ENCODE measurements at regions not wholly inside any gene's neighbourhood (a gene's known extent, or its start where the extent isn't known, plus 50 kb on each side); places are given as distances from the start of the nearest gene placed in this dataset.

DNA sequence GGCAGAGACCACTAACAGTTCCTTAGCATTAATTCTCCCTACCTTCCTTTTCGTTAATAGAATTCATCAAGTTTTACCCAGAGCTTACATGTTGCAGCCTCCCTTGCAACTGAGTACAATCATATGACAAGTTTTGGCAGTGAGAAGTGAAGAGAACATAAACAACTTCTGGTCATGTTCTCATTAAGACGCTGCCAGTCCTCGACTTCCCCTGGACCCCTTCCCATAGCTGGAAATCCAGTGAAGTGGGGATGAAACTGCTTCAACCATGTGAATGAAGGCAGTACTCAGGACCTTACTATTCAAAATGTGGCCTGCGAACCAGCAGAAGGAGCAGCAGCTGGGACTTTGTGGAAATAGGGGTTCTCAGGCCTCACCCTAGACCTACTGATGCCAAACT, 133.9 kb downstream of the SPTSSA start:
- no peak overlapping the region for H2AK5ac ChIP-seq (ENCODE audit: low read length, severe bottlenecking)
- no peak overlapping the region for H3K9ac ChIP-seq (ENCODE audit: low read length)
- H2BK12ac ChIP-seq (ENCODE audit: low read length in 2 of 2) = no peak overlapping the region
- no peak overlapping the region for H3K27ac ChIP-seq (ENCODE audit: low read length, poor library complexity, severe bottlenecking)
- H2BK120ac ChIP-seq (ENCODE audit: low read depth, low read length) = no peak overlapping the region
- H2BK5ac ChIP-seq (ENCODE audit: low read depth, low read length, poor library complexity, severe bottlenecking) = no peak overlapping the region
- H3K4ac ChIP-seq (ENCODE audit: low read depth in 1 of 2, low read length in 2 of 2) = no peak overlapping the region
- H3K4me2 ChIP-seq (ENCODE audit: low read length, poor library complexity, severe bottlenecking) = no peak overlapping the region
- H4K8ac ChIP-seq (ENCODE audit: low read length) = no peak overlapping the region
- no peak overlapping the region for H3K14ac ChIP-seq (ENCODE audit: low read length in 2 of 2)
- H2BK15ac ChIP-seq (ENCODE audit: low read depth, poor library complexity, severe bottlenecking) = no peak overlapping the region
- no peak for DNase-seq
- H3K4me3 ChIP-seq (ENCODE audit: insufficient read depth in 1 of 2, low read depth in 1 of 2, low read length in 2 of 2) = no peak overlapping the region
- H3K36me3 ChIP-seq (ENCODE audit: control insufficient read depth in 1 of 2, insufficient read depth in 2 of 2, low read depth in 1 of 2, low read length in 2 of 2) = no peaks in the 10 kb centered on the region
- WGBS = 83% methylated on average over 4 of the region's 4 CpGs
- H3K9me3 ChIP-seq (ENCODE audit: control insufficient read depth, low read length) = no peaks in the 10 kb centered on the region
- no peak overlapping the region for H3K18ac ChIP-seq (ENCODE audit: low read depth in 1 of 2, low read length in 2 of 2)
- no peaks in the 10 kb centered on the region for H3K79me1 ChIP-seq (replicated peaks; ENCODE audit: low read length, poor library complexity, severe bottlenecking)
- H3K23ac ChIP-seq (ENCODE audit: low read length in 2 of 2) = no peak overlapping the region
- no peak overlapping the region for H4K91ac ChIP-seq (ENCODE audit: low read length)
- H3K27me3 ChIP-seq (ENCODE audit: control insufficient read depth in 1 of 2, insufficient read depth in 1 of 2, low read length in 2 of 2) = peaks cover 0 to 4% of the 10 kb centered on the region in 2 experiments
- H2AFZ ChIP-seq (ENCODE audit: low read depth, low read length) = peak overlapping the region; percentile 14
- H3K4me1 ChIP-seq (ENCODE audit: control insufficient read depth, insufficient read depth, low read depth, low read length) = no peaks in the 10 kb centered on the region

DNA sequence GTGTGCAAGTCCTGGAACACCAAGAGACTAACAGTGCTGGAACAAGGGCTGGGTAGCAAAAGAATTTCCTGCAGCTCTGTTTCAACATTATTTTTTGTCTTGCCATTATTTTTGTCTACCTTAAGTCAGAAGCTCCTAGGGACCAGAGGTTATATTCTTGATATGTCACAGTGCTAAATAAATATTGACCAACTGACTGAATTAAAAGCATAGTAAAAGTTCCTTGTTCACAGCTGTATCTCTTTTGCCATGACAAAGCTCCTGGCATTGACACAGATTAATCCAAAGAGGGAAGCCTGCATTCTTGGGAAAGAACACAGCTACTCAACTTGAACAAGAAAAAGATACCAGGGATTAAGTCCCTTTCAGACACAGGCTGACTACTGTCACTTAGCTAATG, 136.5 kb downstream of the SPTSSA start:
- Histone ChIP-seq H2BK15ac (ENCODE audit: low read depth, poor library complexity, severe bottlenecking) (no peak overlapping the region), H2BK5ac (ENCODE audit: low read depth, low read length, poor library complexity, severe bottlenecking) (no peak overlapping the region), H3K4me2 (ENCODE audit: low read length, poor library complexity, severe bottlenecking) (no peak overlapping the region), H3K36me3 (ENCODE audit: control insufficient read depth in 1 of 2, insufficient read depth in 2 of 2, low read depth in 1 of 2, low read length in 2 of 2) (no peaks in the 10 kb centered on the region), H3K9ac (ENCODE audit: low read length) (no peak overlapping the region), H3K4me3 (ENCODE audit: insufficient read depth in 1 of 2, low read depth in 1 of 2, low read length in 2 of 2) (no peak overlapping the region), H3K9me3 (ENCODE audit: control insufficient read depth, low read length) (no peaks in the 10 kb centered on the region), H3K79me1 (replicated peaks; ENCODE audit: low read length, poor library complexity, severe bottlenecking) (no peaks in the 10 kb centered on the region), H2BK12ac (ENCODE audit: low read length in 2 of 2) (no peak overlapping the region), H3K18ac (ENCODE audit: low read depth in 1 of 2, low read length in 2 of 2) (no peak overlapping the region), H4K8ac (ENCODE audit: low read length) (no peak overlapping the region), H2AFZ (ENCODE audit: low read depth, low read length) (no peak overlapping the region), H2AK5ac (ENCODE audit: low read length, severe bottlenecking) (no peak overlapping the region), H2BK120ac (ENCODE audit: low read depth, low read length) (no peak overlapping the region), H3K27me3 (ENCODE audit: control insufficient read depth in 1 of 2, insufficient read depth in 1 of 2, low read length in 2 of 2) (peaks cover 10 to 12% of the 10 kb centered on the region in 2 experiments), H3K4me1 (ENCODE audit: control insufficient read depth, insufficient read depth, low read depth, low read length) (no peaks in the 10 kb centered on the region), H3K14ac (ENCODE audit: low read length in 2 of 2) (no peak overlapping the region), H3K4ac (ENCODE audit: low read depth in 1 of 2, low read length in 2 of 2) (no peak overlapping the region), H4K91ac (ENCODE audit: low read length) (no peak overlapping the region), H3K23ac (ENCODE audit: low read length in 2 of 2) (no peak overlapping the region), H3K27ac (ENCODE audit: low read length, poor library complexity, severe bottlenecking) (no peak overlapping the region)
- DNase-seq = no peak

DNA sequence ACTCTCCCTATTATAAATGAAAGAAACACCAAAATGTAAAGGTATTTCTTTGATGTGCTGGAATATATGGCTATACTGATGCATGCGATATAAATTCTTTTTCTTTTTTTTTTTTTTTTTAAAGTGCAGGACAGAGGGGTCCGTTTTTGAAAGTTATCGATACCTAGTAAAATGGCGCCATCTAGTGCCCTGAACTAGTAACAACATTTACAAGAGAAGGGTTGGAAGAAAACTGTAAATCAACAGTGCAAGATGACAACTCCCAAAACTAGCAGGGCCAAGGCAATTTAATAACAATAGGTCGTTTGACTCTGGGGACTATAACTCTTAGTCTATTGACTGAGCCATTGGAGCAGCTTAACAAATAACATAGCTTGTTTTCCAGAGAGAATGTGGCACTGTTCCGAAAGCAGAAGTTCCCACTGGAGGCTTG, 137.7 kb downstream of the SPTSSA start:
- no peak overlapping the region for H3K4ac ChIP-seq (ENCODE audit: low read depth in 1 of 2, low read length in 2 of 2)
- H2AK5ac ChIP-seq (ENCODE audit: low read length, severe bottlenecking) = no peak overlapping the region
- H3K9ac ChIP-seq (ENCODE audit: low read length) = no peak overlapping the region
- no peak overlapping the region for H3K4me2 ChIP-seq (ENCODE audit: low read length, poor library complexity, severe bottlenecking)
- H2BK15ac ChIP-seq (ENCODE audit: low read depth, poor library complexity, severe bottlenecking) = no peak overlapping the region
- no peak overlapping the region for H3K18ac ChIP-seq (ENCODE audit: low read depth in 1 of 2, low read length in 2 of 2)
- H3K9me3 ChIP-seq (ENCODE audit: control insufficient read depth, low read length) = no peaks in the 10 kb centered on the region
- no peaks in the 10 kb centered on the region for H3K36me3 ChIP-seq (ENCODE audit: control insufficient read depth in 1 of 2, insufficient read depth in 2 of 2, low read depth in 1 of 2, low read length in 2 of 2)
- no peaks in the 10 kb centered on the region for H3K4me1 ChIP-seq (ENCODE audit: control insufficient read depth, insufficient read depth, low read depth, low read length)
- no peak overlapping the region for H2BK12ac ChIP-seq (ENCODE audit: low read length in 2 of 2)
- H4K8ac ChIP-seq (ENCODE audit: low read length) = no peak overlapping the region
- H3K23ac ChIP-seq (ENCODE audit: low read length in 2 of 2) = no peak overlapping the region
- H2BK120ac ChIP-seq (ENCODE audit: low read depth, low read length) = no peak overlapping the region
- no peak overlapping the region for H3K4me3 ChIP-seq (ENCODE audit: insufficient read depth in 1 of 2, low read depth in 1 of 2, low read length in 2 of 2)
- no peak overlapping the region for H4K91ac ChIP-seq (ENCODE audit: low read length)
- WGBS = 52% methylated on average over 3 of the region's 6 CpGs
- H3K14ac ChIP-seq (ENCODE audit: low read length in 2 of 2) = no peak overlapping the region
- no peak overlapping the region for H3K27ac ChIP-seq (ENCODE audit: low read length, poor library complexity, severe bottlenecking)
- no peak overlapping the region for H2BK5ac ChIP-seq (ENCODE audit: low read depth, low read length, poor library complexity, severe bottlenecking)
- peaks cover 19 to 22% of the 10 kb centered on the region in 2 experiments for H3K27me3 ChIP-seq (ENCODE audit: control insufficient read depth in 1 of 2, insufficient read depth in 1 of 2, low read length in 2 of 2)
- peak; percentile 46 for DNase-seq
- H3K79me1 ChIP-seq (replicated peaks; ENCODE audit: low read length, poor library complexity, severe bottlenecking) = no peaks in the 10 kb centered on the region
- H2AFZ ChIP-seq (ENCODE audit: low read depth, low read length) = no peak overlapping the region

DNA sequence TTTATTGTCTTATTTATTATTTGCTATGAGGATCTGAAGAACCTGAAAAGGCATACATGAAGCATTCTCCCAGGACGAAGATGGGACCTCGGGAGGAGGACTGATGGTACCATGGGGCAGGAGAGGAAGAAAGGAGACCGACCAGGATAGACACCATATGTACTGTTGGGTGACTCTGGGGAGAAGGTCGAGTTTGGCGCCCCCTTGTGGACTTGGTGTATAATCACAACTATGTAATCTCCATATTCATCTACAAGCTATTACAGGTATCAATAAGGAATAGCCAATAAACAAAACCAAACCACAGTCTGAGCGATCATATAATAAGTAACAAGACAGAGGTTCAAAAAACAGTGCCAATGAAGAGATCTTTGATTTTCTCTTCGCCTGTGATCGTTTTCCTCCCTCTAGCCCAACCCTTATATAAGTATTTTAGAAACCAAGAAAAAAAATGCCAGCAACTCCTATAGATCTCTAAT, 139.1 kb downstream of the SPTSSA start:
- Histone ChIP-seq H3K4me1 (ENCODE audit: control insufficient read depth, insufficient read depth, low read depth, low read length) (no peaks in the 10 kb centered on the region), H2AFZ (ENCODE audit: low read depth, low read length) (no peak overlapping the region), H3K9ac (ENCODE audit: low read length) (no peak overlapping the region), H2BK12ac (ENCODE audit: low read length in 2 of 2) (no peak overlapping the region), H2AK5ac (ENCODE audit: low read length, severe bottlenecking) (no peak overlapping the region), H2BK5ac (ENCODE audit: low read depth, low read length, poor library complexity, severe bottlenecking) (no peak overlapping the region), H3K4ac (ENCODE audit: low read depth in 1 of 2, low read length in 2 of 2) (no peak overlapping the region), H3K79me1 (replicated peaks; ENCODE audit: low read length, poor library complexity, severe bottlenecking) (no peaks in the 10 kb centered on the region), H3K18ac (ENCODE audit: low read depth in 1 of 2, low read length in 2 of 2) (no peak overlapping the region), H3K27ac (ENCODE audit: low read length, poor library complexity, severe bottlenecking) (no peak overlapping the region), H2BK15ac (ENCODE audit: low read depth, poor library complexity, severe bottlenecking) (no peak overlapping the region), H3K4me2 (ENCODE audit: low read length, poor library complexity, severe bottlenecking) (no peak overlapping the region), H3K9me3 (ENCODE audit: control insufficient read depth, low read length) (no peaks in the 10 kb centered on the region), H3K36me3 (ENCODE audit: control insufficient read depth in 1 of 2, insufficient read depth in 2 of 2, low read depth in 1 of 2, low read length in 2 of 2) (no peaks in the 10 kb centered on the region), H3K14ac (ENCODE audit: low read length in 2 of 2) (no peak overlapping the region), H3K4me3 (ENCODE audit: insufficient read depth in 1 of 2, low read depth in 1 of 2, low read length in 2 of 2) (no peak overlapping the region), H4K8ac (ENCODE audit: low read length) (no peak overlapping the region), H3K23ac (ENCODE audit: low read length in 2 of 2) (no peak overlapping the region), H2BK120ac (ENCODE audit: low read depth, low read length) (no peak overlapping the region), H3K27me3 (ENCODE audit: control insufficient read depth in 1 of 2, insufficient read depth in 1 of 2, low read length in 2 of 2) (peaks cover 22 to 26% of the 10 kb centered on the region in 2 experiments), H4K91ac (ENCODE audit: low read length) (no peak overlapping the region)
- DNase-seq = peak; percentile 59
- whole genome bisulfite sequencing = 52% methylated on average over 5 of the region's 8 CpGs

Measured in mesenchymal stem cell (in vitro differentiated cells and primary cell).